Epithelial cell of esophagus (primary cell): ENCODE measurements at regions not wholly inside any gene's neighbourhood (a gene's known extent, or its start where the extent isn't known, plus 50 kb on each side); places are given as distances from the start of the nearest gene placed in this dataset.

ENCODE experiments used
- DNase-seq: peaks from one replicate; pipeline ENCODE4 v3.0.0; 2010; ENCODE audit warnings: low read depth
- H3K4me3 ChIP-seq: 2 replicates; pipeline ENCODE4 v1.5.1; 2011; ENCODE audit warnings: mild to moderate bottlenecking, low read length, control low read depth
- TF ChIP-seq, protein P1 (sequence below): IDR thresholded peaks from 2 replicates; pipeline ENCODE4 v1.5.1; 2011; ENCODE audit warnings: low read depth, mild to moderate bottlenecking, low read length, control low read depth, inconsistent platforms; ENCODE audit not compliant: insufficient read depth; ENCODE audit errors: missing control alignments

DNA sequence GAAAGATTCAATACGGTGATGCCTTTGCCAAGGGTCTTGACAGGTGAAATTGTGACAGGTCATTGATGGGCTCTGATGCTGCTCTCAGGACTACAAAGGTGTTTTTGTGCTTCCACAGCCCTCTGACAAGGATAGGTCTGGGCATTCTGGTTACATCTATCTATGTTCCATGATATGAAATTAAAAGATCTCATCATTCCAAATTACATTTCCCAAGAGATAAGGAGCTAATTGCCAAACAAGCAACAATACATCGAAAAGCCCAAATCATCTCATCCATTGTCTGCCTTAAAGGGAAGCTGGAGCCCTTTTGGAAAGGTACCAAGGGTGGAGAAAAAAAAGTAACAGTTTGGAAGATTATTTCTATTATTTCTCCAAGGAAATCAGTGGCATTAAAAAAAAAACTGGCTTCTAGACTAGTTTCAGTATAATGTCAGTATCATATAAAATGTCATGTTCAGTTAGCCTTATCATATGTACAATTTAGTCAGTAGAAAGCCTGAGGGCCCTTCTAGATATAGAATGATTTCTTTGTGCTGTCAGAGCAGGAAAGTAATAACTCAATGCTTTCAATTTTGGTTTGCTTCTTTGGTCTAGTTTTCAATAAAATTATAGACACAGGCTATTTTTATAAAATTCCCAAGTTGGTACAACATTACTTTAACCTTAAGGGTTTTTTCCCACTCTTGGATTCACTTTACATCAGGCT is 224.5 kb upstream of the GPRIN3 start:
- TF ChIP-seq, protein P1, sequence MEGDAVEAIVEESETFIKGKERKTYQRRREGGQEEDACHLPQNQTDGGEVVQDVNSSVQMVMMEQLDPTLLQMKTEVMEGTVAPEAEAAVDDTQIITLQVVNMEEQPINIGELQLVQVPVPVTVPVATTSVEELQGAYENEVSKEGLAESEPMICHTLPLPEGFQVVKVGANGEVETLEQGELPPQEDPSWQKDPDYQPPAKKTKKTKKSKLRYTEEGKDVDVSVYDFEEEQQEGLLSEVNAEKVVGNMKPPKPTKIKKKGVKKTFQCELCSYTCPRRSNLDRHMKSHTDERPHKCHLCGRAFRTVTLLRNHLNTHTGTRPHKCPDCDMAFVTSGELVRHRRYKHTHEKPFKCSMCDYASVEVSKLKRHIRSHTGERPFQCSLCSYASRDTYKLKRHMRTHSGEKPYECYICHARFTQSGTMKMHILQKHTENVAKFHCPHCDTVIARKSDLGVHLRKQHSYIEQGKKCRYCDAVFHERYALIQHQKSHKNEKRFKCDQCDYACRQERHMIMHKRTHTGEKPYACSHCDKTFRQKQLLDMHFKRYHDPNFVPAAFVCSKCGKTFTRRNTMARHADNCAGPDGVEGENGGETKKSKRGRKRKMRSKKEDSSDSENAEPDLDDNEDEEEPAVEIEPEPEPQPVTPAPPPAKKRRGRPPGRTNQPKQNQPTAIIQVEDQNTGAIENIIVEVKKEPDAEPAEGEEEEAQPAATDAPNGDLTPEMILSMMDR, result no peak
- no peak overlapping the region for H3K4me3 ChIP-seq
- DNase-seq, result no peak

DNA sequence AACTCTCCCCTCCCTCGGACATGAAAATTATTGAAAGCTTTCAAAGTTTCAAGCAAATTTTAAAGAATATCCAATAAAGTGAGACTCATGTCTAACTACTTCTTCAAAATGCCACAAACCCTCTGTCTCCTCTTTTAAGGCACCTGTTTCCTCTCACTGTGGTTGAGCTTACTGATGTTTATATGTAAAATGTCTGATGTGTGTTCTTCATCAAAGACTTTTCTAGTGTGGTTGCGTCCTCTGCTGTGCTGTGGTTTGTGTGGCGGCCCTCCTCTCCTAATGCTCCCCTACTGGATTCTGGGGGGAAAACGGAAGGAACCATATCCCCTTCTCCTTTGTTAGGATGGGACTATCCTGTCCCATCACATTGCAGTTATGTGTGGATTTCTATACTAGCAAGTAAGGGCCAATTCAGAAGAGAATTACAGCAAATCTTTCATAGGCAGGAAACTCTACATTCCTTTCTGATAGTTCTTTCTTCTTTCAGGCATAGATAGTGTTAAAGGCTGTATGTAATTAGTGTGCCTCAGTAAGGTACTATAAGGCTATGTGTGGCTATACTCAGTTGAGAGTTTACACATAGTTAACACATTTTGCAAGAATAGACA is 221.0 kb upstream of the GPRIN3 start:
- TF ChIP-seq, protein P1, result no peak
- no peak overlapping the region for H3K4me3 ChIP-seq
- DNase-seq, result no peak

GRCh38 chr4:89521826-89522225 is 214.2 kb upstream of the GPRIN3 start:
- TF ChIP-seq, protein P1, result no peak
- no peak overlapping the region for H3K4me3 ChIP-seq
- no peak for DNase-seq

- H3K4me3 ChIP-seq, result no peak overlapping the region
- DNase-seq, result no peak
- TF ChIP-seq, protein P1, result no peak
These were observed 212.2 kb upstream of the GPRIN3 start for GRCh38 chr4:89519771-89520320.

GRCh38 chr4:89518259-89518658 is 210.7 kb upstream of the GPRIN3 start:
- no peak for DNase-seq
- H3K4me3 ChIP-seq, result no peak overlapping the region
- TF ChIP-seq, protein P1, result no peak

DNA sequence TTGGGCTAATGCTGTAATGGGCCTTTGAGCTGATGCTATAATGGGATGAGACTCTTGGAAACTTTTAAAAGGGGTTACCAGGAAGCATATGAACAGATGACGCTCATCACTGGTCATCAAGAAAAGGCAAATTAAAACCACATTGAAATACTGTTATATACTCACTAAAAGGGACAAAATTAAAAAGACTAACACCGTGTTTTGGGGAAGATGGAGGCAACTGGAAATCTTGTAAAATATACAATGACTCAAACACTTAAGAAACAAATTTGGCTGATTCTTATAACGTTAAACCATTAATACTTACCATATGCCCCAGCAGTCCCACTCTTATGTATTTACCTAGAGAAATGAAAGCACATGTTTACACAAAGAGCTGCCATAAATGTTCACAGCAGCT is 207.2 kb upstream of the GPRIN3 start:
- no peak overlapping the region for H3K4me3 ChIP-seq
- DNase-seq, result no peak
- TF ChIP-seq, protein P1, result no peak

- TF ChIP-seq, protein P1, result no peak
- H3K4me3 ChIP-seq, result no peak overlapping the region
- no peak for DNase-seq
These were observed 204.2 kb upstream of the GPRIN3 start for GRCh38 chr4:89511776-89512175.
